Heart left ventricle (tissue), 16 donors: ENCODE measurements at regions not wholly inside any gene's neighbourhood (a gene's known extent, or its start where the extent isn't known, plus 50 kb on each side); places are given as distances from the start of the nearest gene placed in this dataset.

Experiments
- ATAC-seq, 4 donors: fragments of 200-7000 bp; cut with Tn5 transposase; one replicate each; pipeline ENCODE4 v1.9.1; 2020 to 2022; ENCODE audit warnings: moderate library complexity in 4 of 4, mild to moderate bottlenecking in 3 of 4, moderate number of reproducible peaks in 1 of 4
- DNase-seq, 5 donors: peaks; one replicate each; pipeline ENCODE4 v3.0.0-alpha.2; 2020
- H3K27ac ChIP-seq, 12 donors: fragments of 200-600 bp; sonication (generic) in 4 of 12; one replicate each; pipeline versions ENCODE4 v1.5.0 to v1.8.0; 2016 to 2022; ENCODE audit warnings: mild to moderate bottlenecking in 2 of 12
- H3K27me3 ChIP-seq, 9 donors: fragments of 200-600 bp; sonication (generic) in 2 of 9; one replicate each; pipeline versions ENCODE4 v1.5.1 to v1.8.0; 2016 to 2022; ENCODE audit warnings: mild to moderate bottlenecking in 3 of 9
- H3K36me3 ChIP-seq, 9 donors: fragments of 200-600 bp; sonication (generic) in 2 of 9; one replicate each; pipeline versions ENCODE4 v1.5.0 to v1.8.0; 2018 to 2022; ENCODE audit warnings: mild to moderate bottlenecking in 2 of 9
- H3K4me1 ChIP-seq, 12 donors: fragments of 200-600 bp; sonication (generic) in 4 of 12; one replicate each; pipeline versions ENCODE4 v1.5.0 to v1.8.0; 2016 to 2022; ENCODE audit warnings: mild to moderate bottlenecking in 3 of 12
- H3K4me3 ChIP-seq, 12 donors: fragments of 200-600 bp; sonication (generic) in 4 of 12; one replicate each; pipeline versions ENCODE4 v1.5.0 to v1.8.0; 2017 to 2022; ENCODE audit warnings: mild to moderate bottlenecking in 9 of 12, moderate library complexity in 4 of 12
- H3K9me3 ChIP-seq, 12 donors: fragments of 200-600 bp; sonication (generic) in 4 of 12; one replicate each; pipeline versions ENCODE4 v1.5.0 to v1.8.0; 2016 to 2022; ENCODE audit warnings: mild to moderate bottlenecking in 1 of 12
- CTCF ChIP-seq, 12 donors: fragments of 200-600 bp; sonication (generic) in 4 of 12; IDR thresholded peaks; one replicate each; pipeline versions ENCODE4 v1.5.0 to v1.8.0; 2018 to 2022; ENCODE audit warnings: antibody characterized with exemption in 12 of 12, mild to moderate bottlenecking in 5 of 12
- POLR2A ChIP-seq, 2 donors: fragments of 450-650 bp; IDR thresholded peaks; one replicate each; pipeline ENCODE4 v1.6.1; 2017; ENCODE audit warnings: antibody characterized with exemption in 2 of 2, mild to moderate bottlenecking in 2 of 2, moderate library complexity in 2 of 2
- WGBS, 4 donors: extraction: QIAGEN DNeasy Blood & Tissue Kit in 2 of 4; methylation state at CpG; one replicate each; pipeline versions ENCODE4 v1.1.5 to v1.1.7; 2013 to 2018; 5-methylcytosine and 5-hydroxymethylcytosine counted together
- intact Hi-C, 10 donors: fragments of 100-400 bp; cut with DNase I; formaldehyde crosslinking; loops; one replicate each; pipeline versions ENCODE4 v1.11.1 to v1.14.2; 2022
- donor health status: ischemic (EF 13 %, LVEDD 7.1; RV severe dilation, severe dysfunction).
- donor health status: healthy with polysubstance abuse.
- donor health status: DM: no; HTN: yes; CAD: no.
- donor health status: DM: no; HTN: no; CAD: no.
- donor health status: ischemic (EF 25% LVEDD 6.9; RV normal size, moderate dysfunction).
- donor health status: ischemic (EF 25% LVEDD 5.7; RV mildly dilated, moderate dysfunction).
- donor health status: healthy.
- donor health status: DM: yes; HTN: yes; CAD: no.
- donor health status: ischemic (EF 35%, LVEDD 5.7; RV mildly dilated, moderate dysfunction).
- donor health status: nonischemic (EF 11% LVEDD 7.7; RV severe dilation, severe dysfunction).
- donor health status: DM: yes; HTN: yes; CAD: no.
- donor health status: PGD.
- donor health status: ischemic (EF 29% LVEDD 5.4; RV normal size, mild dysfunction).
- donor health status: nonischemic (EF 23%, LVEDD 6.1; RV moderate dilation, normal function).

DNA sequence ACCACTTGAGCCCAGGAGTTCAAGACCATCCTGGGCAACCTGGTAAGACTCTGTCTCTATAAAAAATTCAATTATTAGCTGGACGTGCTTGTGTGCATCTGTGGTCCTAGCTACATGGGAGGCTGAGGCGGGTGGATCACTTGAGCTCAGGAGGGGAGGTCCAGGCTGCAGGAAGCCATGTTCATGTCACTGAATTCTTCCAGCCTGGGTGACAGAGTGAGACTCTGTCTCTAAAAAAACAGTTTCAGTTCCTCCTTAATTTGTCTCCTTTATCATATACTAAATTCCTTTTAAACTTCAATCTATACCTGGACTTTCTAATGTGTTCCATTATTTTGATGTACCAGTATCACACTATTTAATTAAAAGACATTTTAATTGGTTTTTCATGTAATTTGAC lies 422.2 kb upstream of the TLE4 start:
- DNase-seq (no peak), ATAC-seq (no peak)
- TF ChIP-seq POLR2A (IDR thresholded peaks at IDR 0.05) (no peak), CTCF (IDR thresholded peaks at IDR 0.05) (no peak)
- no peak overlapping the region for H3K27ac ChIP-seq
- intact Hi-C loops: no loop called here
- H3K36me3 ChIP-seq: no peaks in the 10 kb centered on the region
- no peak overlapping the region for H3K4me3 ChIP-seq
- 81 to 87% (median 87%) methylated on average over 2 of the region's 2 CpGs for WGBS, 4 donors
- H3K27me3 ChIP-seq: no peaks in the 10 kb centered on the region
- no peaks in the 10 kb centered on the region for H3K9me3 ChIP-seq
- H3K4me1 ChIP-seq: no peaks in the 10 kb centered on the region

- Histone ChIP-seq H3K27ac (no peak overlapping the region), H3K27me3 (no peaks in the 10 kb centered on the region), H3K4me1 (no peaks in the 10 kb centered on the region), H3K36me3 (no peaks in the 10 kb centered on the region), H3K4me3 (no peak overlapping the region), H3K9me3 (no peaks in the 10 kb centered on the region)
- 83 to 88% (median 84%) methylated on average over 3 of the region's 3 CpGs for WGBS, 4 donors
- ATAC-seq: no peak
- no peak for DNase-seq
- intact Hi-C loops: loop anchor here in 1 of 10 donors (10.0 kb wide), 1 partner anchor 57 kb away; no protein-coding TSS in a partner anchor
- TF ChIP-seq POLR2A (IDR thresholded peaks at IDR 0.05) (no peak), CTCF (IDR thresholded peaks at IDR 0.05) (no peak)
Measured at GRCh38 chr9:79151791-79152190, 420.0 kb upstream of the TLE4 start.

DNA sequence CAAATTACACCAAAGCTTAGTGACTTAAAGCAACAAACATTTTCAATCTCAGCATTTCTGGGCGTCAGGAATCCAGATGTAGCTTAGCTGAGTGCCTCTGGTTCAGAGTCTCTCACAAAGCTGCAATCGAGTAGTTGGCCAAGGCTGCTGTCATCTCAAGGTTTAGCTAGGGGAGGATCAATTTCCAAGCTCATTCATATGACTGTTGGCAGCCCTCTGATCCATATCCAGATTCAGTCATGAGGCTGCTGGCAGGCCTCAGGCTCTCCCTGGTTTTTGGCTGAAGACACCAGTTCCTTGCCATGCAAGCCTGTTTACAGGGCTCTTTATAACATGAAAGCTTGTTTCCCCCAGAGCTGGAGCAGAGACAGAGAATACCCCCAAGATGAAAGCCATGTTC lies 419.5 kb upstream of the TLE4 start:
- no peaks in the 10 kb centered on the region for H3K27me3 ChIP-seq

GRCh38 chr9:79154806-79155205 lies 417.0 kb upstream of the TLE4 start:
- no peaks in the 10 kb centered on the region for H3K9me3 ChIP-seq
- ATAC-seq (no peak), DNase-seq (no peak)
- no peaks in the 10 kb centered on the region for H3K36me3 ChIP-seq
- intact Hi-C loops: loop anchor here in 1 of 10 donors (10.0 kb wide), 1 partner anchor 60 kb away; no protein-coding TSS in a partner anchor
- H3K27ac ChIP-seq: no peak overlapping the region
- 10 to 36% (median 21%) methylated on average over 2 of the region's 2 CpGs for WGBS, 4 donors
- H3K4me3 ChIP-seq: no peak overlapping the region
- no peak for TF ChIP-seq POLR2A (IDR thresholded peaks at IDR 0.05)
- TF ChIP-seq CTCF (IDR thresholded peaks at IDR 0.05): no peak
- no peaks in the 10 kb centered on the region for H3K4me1 ChIP-seq
- H3K27me3 ChIP-seq: no peaks in the 10 kb centered on the region

More for the DNA sequence above, 419.5 kb upstream of the TLE4 start:
- H3K36me3 ChIP-seq: no peaks in the 10 kb centered on the region
- 60 to 76% (median 71%) methylated on average over 2 of the region's 2 CpGs for WGBS, 4 donors
- DNase-seq: no peak
- ATAC-seq: no peak
- H3K4me3 ChIP-seq: no peak overlapping the region
- H3K27ac ChIP-seq: no peak overlapping the region
- TF ChIP-seq POLR2A (IDR thresholded peaks at IDR 0.05) (no peak), CTCF (IDR thresholded peaks at IDR 0.05) (no peak)
- no peaks in the 10 kb centered on the region for H3K9me3 ChIP-seq
- no peaks in the 10 kb centered on the region for H3K4me1 ChIP-seq
- intact Hi-C loops: loop anchor here in 1 of 10 donors (10.0 kb wide), 1 partner anchor 58 kb away; no protein-coding TSS in a partner anchor
